ENCODE measurements at regions not wholly inside any gene's neighbourhood (a gene's known extent, or its start where the extent isn't known, plus 50 kb on each side); places are given as distances from the start of the nearest gene placed in this dataset.

GRCh38 chr12:3336606-3337311, 154.2 kb upstream of the PRMT8 start:
- no peak overlapping the region for H3K4me3 ChIP-seq
- no peak for DNase-seq (ENCODE audit: low spot score)
- no peak for TF ChIP-seq CTCF (IDR thresholded peaks at IDR 0.05)
- H3K27ac ChIP-seq: no peak overlapping the region

- DNase-seq (ENCODE audit: low spot score): no peak
- H3K27ac ChIP-seq: no peak overlapping the region
- no peak overlapping the region for H3K4me3 ChIP-seq
- TF ChIP-seq CTCF (IDR thresholded peaks at IDR 0.05): no peak
These were observed 153.1 kb upstream of the PRMT8 start for GRCh38 chr12:3337944-3338343.

- no peak for TF ChIP-seq CTCF (IDR thresholded peaks at IDR 0.05)
- no peak for DNase-seq (ENCODE audit: low spot score)
- Histone ChIP-seq H3K27ac (no peak overlapping the region), H3K4me3 (no peak overlapping the region)
These were observed 151.8 kb upstream of the PRMT8 start for GRCh38 chr12:3339221-3339620.

GRCh38 chr12:3341594-3341993, 149.4 kb upstream of the PRMT8 start:
- no peak overlapping the region for H3K4me3 ChIP-seq
- no peak for TF ChIP-seq CTCF (IDR thresholded peaks at IDR 0.05)
- no peak for DNase-seq (ENCODE audit: low spot score)
- no peak overlapping the region for H3K27ac ChIP-seq

- no peak for DNase-seq (ENCODE audit: low spot score)
- TF ChIP-seq CTCF (IDR thresholded peaks at IDR 0.05): no peak
- Histone ChIP-seq H3K27ac (no peak overlapping the region), H3K4me3 (no peak overlapping the region)
These were observed 149.0 kb upstream of the PRMT8 start for GRCh38 chr12:3342051-3342450.

GRCh38 chr12:3348055-3348454, 142.9 kb upstream of the PRMT8 start:
- Histone ChIP-seq H3K4me3 (no peak overlapping the region), H3K27ac (no peak overlapping the region)
- no peak for DNase-seq (ENCODE audit: low spot score)
- TF ChIP-seq CTCF (IDR thresholded peaks at IDR 0.05): no peak

- Histone ChIP-seq H3K27ac (no peak overlapping the region), H3K4me3 (no peak overlapping the region)
- no peak for TF ChIP-seq CTCF (IDR thresholded peaks at IDR 0.05)
- no peak for DNase-seq (ENCODE audit: low spot score)
These were observed 140.6 kb upstream of the PRMT8 start for GRCh38 chr12:3350432-3350831.
